Coronary artery (tissue), 2 donors: ENCODE measurements at regions not wholly inside any gene's neighbourhood (a gene's known extent, or its start where the extent isn't known, plus 50 kb on each side); places are given as distances from the start of the nearest gene placed in this dataset.

Experiments
- DNase-seq: peaks from one replicate; pipeline ENCODE4 v3.0.0-alpha.2; 2017; ENCODE audit warnings: low spot score
- H3K27ac ChIP-seq, 2 donors: fragments of 200-600 bp; sonication (generic); one replicate each; pipeline ENCODE4 v1.5.1; 2016 to 2019
- H3K4me3 ChIP-seq: fragments of 200-600 bp; sonication (generic); 2 replicates; pipeline ENCODE4 v1.5.1; 2016; ENCODE audit warnings: mild to moderate bottlenecking, moderate library complexity
- TF ChIP-seq, protein P1 (sequence below): fragments of 200-600 bp; sonication (generic); IDR thresholded peaks from one replicate; pipeline ENCODE4 v1.5.1; 2019; ENCODE audit warnings: antibody characterized with exemption

DNA sequence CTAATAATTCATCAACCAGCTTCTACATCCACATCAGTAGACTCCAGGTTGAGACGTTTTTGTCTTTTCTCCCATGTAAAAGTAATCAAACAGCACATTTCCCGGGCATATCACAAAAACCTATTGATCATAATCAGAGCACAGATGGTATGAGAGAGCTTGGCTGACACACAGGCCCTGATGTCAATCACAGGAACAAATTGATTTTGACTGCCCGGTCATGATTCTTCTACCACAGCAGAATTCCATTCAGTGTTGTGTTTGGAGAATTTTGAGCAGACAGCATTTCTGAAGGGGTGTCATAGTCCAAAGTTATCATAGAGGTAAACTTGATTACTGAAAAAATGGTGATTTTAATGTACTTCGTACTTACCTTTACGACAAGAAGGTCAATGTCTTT, 351.1 kb downstream of the ZSWIM6 start:
- TF ChIP-seq, protein P1, sequence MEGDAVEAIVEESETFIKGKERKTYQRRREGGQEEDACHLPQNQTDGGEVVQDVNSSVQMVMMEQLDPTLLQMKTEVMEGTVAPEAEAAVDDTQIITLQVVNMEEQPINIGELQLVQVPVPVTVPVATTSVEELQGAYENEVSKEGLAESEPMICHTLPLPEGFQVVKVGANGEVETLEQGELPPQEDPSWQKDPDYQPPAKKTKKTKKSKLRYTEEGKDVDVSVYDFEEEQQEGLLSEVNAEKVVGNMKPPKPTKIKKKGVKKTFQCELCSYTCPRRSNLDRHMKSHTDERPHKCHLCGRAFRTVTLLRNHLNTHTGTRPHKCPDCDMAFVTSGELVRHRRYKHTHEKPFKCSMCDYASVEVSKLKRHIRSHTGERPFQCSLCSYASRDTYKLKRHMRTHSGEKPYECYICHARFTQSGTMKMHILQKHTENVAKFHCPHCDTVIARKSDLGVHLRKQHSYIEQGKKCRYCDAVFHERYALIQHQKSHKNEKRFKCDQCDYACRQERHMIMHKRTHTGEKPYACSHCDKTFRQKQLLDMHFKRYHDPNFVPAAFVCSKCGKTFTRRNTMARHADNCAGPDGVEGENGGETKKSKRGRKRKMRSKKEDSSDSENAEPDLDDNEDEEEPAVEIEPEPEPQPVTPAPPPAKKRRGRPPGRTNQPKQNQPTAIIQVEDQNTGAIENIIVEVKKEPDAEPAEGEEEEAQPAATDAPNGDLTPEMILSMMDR, result no peak
- DNase-seq, result no peak
- Histone ChIP-seq H3K27ac (no peak overlapping the region), H3K4me3 (no peak overlapping the region)

DNA sequence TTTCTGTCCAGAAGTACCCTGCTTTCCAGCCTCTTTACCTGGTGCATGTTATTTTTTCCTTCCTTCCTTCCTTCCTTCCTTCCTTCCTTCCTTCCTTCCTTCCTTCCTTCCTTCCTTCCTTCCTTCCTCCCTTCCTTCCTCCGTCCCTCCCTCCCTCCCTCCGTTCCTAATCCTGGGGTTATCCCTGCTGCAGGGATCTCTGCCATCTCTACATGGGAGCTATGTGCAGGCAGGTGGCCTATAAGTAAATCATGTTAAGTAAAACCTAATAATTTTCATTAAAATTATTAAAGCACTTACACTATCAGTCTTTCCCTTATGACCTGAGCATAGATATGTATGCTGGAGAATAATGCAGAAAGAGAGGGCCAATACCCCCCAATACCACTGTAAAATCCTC, 351.9 kb downstream of the ZSWIM6 start:
- Histone ChIP-seq H3K27ac (no peak overlapping the region), H3K4me3 (no peak overlapping the region)
- TF ChIP-seq, protein P1, result no peak
- DNase-seq, result no peak

DNA sequence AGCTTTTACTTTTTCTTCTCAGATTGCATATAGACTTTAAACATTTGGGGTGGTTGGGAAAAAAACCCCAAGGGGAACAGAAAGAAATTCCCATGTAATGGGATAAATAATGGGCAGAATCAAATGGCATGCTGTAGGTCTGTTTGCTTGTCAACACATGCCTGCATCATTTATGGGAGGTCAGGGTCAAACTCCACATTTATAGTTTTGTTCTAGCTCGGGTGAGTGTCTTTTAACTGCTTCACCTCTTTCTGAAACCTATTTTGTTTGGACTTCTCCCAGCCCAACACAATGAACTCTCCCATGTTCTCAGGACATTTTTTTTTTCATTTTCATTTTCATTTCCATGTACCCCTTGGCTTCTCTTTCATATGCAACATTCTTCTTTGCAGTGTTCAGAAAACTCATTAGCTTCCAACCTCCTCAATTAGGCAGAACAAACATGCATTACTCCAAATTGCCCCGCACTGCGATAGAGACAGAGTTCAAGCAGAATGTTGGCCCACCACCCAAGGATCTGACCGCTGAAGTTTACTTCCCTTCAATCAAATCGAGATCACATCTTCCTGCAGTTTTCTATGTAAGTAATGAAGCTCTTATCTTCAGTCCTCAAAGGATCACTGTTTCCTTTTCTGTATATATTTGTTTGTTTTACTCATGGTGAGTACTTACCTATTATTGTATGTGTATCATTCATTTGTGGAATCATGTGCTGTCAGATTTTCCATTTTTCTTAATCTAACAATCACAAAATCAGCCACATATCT, 354.6 kb downstream of the ZSWIM6 start:
- Histone ChIP-seq H3K4me3 (no peak overlapping the region), H3K27ac (no peak overlapping the region)
- DNase-seq, result no peak
- TF ChIP-seq, protein P1, result no peak

DNA sequence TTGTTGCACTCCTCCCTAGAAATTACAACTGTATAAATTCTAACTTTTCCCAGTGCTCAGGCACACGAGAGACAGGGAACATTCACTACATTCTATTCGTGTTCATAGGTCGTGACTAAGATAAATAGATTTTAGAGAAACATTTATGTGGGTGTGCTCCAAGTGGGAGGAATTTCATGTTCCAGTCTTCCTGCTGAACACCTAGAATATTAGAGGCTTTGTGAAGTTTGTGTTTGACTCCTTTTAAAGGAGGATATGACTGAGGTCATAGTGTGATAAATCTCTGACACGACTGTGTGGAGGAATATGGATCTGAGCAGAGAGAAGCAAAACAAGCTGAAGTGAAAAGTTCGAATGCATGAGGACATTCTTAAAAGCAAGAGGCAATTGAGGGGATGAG, 355.3 kb downstream of the ZSWIM6 start:
- TF ChIP-seq, protein P1, result no peak
- no peak overlapping the region for H3K27ac ChIP-seq
- no peak for DNase-seq
- H3K4me3 ChIP-seq, result no peak overlapping the region

DNA sequence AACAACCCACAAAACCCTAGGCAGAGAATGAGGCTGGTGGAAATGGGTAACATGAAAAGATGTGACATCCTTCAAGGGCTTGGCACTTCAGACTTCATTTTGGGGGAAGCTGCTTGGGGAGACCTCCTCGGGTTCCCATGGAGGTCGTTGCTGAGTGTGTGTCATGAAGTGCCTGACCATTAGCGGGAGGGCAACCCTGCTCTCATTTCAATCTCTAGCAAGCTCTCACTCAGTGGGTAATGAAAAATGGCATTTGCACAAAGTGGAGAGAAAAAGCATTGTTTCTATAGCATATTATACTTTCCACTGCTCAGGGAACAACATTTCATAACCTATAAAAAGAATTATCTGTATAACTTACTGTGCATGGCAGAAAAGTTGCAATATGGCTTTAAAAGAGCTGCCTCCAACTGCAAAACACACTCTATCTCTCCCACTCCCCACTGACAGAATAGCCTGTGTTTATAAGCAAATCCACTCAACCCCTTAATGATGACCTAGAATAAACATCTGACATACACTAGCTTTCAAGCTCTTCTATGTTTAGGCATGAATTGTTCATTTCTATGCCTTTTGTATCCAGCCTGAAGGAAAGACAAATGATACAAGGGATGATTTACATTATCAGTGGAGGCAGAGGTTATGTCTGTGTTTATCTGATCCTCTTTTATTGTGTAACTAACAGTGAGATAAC, 357.2 kb downstream of the ZSWIM6 start:
- no peak for DNase-seq
- Histone ChIP-seq H3K4me3 (no peak overlapping the region), H3K27ac (no peak overlapping the region)
- TF ChIP-seq, protein P1, result no peak

DNA sequence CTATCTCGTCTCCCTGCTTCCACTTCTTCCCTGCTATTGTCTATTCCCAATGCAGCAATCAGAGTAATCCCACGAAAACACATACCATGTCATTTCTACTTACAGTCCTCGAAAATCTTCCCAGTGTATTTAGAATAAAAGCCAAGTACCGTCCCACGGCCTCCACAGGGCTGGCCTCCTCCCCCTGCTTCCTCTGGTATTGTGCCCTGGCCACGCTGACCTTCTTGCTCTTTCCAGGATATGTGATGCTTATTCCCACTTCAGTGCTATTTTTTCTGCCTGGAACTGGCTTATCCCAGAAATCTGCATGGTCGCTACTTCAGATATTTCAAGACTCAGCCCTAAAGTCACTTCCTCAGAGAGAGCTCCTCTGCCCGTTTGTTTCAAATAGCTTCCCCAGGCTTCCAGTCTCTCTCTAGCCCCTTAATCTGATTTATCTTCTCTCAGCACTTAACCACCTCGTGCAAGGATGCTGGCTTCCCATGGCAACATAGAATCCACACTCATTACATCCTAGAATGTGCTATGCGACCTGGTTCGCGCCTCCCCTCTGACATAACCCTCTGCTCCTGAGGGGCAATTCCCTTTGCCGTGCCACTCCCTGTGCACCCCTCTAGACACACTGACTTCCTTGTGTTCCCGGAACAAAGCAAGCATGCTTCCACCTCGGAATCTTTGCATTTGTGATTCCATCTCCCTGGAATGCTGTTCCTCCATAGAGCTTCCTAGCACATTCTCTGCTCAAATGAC, 365.9 kb downstream of the ZSWIM6 start:
- TF ChIP-seq, protein P1, result no peak
- Histone ChIP-seq H3K27ac (no peak overlapping the region), H3K4me3 (no peak overlapping the region)
- no peak for DNase-seq
